ENCODE measurements at regions not wholly inside any gene's neighbourhood (a gene's known extent, or its start where the extent isn't known, plus 50 kb on each side); places are given as distances from the start of the nearest gene placed in this dataset.
"Not testable (repeated sequence)": the region's sequence is repeated elsewhere in the genome, so short reads cannot be mapped to it uniquely, and the experiment has no call there.

DNA sequence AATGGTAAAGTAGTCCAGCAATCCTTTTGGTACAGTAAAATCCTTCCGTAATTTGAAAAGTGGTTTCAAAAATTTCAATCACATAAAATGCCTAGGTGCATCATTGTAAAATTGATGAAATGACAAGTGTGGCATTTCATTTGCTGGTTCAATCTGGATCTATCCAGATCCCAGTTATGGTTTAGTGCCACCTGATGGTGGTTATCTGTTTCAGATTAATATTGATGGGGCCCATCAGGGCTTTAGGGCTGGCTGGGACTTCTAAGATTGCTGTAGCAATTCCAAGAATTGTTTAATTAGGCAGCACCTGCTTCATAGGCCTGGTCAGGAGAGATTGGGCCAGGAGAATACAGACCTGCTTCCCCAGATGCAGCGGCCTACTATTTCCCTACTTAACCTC lies 55.5 kb upstream of the PIK3C3 start:
- no peak for DNase-seq (ENCODE audit: low read depth)

DNA sequence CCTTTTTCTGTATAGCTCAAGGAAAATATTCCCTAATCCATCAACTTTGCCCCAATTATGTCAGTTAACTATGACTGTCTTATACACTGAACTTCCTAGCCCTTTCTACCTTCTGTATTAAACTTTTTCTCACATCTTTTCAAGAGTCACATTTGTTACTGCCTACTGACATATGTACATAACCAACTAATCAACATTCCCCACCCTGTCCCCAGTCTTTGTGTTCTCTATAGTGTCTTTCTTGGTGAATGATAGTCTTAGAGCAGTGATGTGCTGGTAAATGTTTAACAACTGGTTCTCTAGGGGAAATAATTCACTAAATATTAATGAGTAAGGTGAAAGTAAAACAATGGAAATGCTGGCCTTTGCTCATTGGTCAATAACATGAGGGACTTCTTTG lies 61.6 kb upstream of the PIK3C3 start:
- DNase-seq (ENCODE audit: low read depth): no peak

DNA sequence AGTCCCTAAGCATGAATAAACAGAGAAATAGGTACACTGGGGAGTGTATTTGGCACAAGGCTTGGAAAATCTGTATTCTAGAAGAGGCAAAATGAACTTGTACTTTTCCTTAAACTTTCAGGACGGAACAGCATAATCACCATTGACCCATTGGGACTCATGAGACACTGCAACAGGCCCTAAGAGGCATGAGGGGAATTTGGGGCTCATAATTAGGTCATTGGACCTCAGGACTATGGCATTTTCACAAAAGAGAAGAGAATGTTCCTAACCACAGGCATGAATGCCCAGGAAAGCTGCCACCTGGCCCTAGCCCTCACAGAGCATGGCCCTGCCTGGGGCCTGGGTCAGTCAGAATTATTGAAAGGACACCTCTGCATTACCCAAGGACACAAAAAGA lies 67.9 kb upstream of the PIK3C3 start:
- DNase-seq (ENCODE audit: low read depth): peak; percentile 12

DNA sequence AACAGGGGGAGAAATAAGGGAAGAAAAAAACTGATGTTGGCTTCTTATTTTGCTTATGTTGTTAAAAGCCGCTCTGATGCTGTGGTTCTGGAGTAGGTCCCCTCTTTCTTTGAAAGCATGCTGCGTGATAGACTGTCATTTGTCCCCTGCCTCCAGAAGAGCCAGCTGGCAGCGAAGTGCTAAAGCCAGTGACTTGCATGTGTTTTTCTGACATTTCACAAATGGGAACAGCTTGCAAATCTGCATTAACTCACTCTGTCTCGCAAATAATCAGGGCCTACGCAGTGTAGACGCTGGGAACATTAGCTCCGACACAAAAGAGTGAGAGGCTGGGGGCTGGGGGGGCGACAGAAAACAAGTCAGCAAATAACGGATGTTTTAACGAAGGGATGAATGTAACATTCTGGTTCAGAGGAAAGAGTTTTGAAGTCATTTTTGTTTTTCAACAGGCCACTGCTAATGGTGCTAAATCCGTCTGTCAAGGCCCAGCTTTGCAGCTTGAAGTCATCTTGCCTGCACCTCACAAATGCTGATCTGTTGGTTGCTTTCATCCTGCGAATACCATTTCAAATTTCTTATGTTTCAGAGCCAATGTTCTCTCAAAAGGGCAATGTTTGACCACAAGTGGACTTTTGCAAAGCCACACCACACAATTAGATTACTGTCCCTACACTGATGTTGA lies 68.8 kb upstream of the PIK3C3 start:
- no peak for DNase-seq (ENCODE audit: low read depth)

DNA sequence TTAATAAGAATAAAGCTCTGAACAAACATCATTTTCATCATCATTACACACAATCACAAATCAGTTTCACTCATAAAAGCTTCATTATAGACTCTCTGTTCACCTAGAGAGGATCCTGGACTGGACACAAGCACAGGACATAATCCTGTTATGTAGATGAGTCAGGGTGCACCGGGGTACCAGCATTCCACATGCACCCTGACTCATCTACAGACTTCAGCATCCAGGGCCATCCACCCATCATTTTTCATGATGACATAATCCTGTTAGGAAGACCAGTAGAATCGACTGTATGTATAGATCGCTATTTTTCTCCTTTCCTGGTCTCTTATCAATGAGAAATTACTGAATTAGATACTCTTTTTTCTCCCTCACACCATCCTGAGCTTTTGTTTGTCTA lies 73.7 kb upstream of the PIK3C3 start:
- no peak for DNase-seq (ENCODE audit: low read depth)

DNA sequence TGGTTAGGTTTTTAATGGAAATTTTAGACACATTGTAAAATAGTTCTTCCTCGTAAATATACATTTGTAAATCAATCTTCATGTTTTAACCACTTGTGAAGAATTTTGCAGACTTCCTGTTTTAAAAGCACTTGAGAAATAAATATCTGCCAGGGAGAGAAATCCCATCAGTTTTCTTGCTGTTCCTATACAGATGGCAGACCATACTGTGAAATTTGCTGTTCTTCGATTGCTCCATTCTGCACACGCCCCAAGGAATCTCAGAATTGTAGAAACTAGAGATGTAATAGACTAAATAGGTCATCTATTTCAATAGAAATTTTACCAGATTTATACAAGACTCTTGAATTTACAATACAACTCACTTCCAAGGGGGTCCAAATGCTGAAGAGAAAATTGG lies 75.8 kb upstream of the PIK3C3 start:
- no peak for DNase-seq (ENCODE audit: low read depth)

DNA sequence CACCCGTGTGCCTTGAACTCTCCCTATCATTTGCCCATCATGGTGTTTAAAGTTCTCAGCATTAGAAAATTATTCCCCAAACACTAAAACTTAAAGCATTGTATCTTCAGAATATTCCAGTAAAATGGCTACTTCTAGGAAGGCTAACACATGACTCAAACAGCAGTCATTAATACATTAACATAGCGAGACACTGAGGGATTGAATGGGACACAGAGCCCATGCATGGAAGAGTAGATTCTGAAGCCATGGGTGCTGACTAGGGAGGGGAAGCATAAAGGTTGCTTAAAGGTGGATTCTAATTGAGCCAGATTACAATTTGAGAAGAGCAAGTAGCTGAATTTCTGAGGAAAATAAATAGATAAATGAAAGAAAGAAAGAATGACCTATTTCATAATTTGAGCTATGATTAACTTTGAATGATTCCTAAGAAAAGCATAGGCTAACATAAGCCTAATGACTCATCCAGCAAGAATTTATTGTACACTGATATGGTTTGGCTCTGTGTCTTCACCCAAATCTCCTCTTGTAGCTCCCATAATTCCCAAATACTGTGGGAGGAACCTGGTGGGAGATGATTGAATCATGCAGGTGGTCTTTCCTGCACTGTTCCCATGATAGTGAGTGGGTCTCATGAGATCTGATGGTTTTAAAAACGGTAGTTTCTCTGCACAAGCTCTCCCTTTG lies 79.8 kb upstream of the PIK3C3 start:
- peak; percentile 14 for DNase-seq (ENCODE audit: low read depth)

DNA sequence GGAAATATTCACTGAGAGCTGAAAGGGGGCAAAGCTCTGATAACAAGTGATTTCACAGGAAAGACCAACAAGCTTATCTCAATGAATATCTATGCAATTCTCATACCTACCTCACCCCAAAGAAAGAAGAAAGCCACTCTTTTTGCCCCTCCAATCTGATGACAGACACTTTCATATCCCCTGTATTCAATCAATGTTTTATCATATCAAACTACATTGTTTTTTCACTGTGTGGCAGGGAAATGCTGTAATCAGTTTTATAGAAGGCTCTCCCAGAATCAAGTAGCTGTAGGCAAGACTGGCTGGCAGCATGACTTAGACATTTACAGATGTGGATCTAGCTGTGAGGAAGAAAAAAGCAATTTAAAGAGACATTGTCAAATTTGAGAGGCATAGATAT lies 81.3 kb upstream of the PIK3C3 start:
- DNase-seq (ENCODE audit: low read depth): no peak

DNA sequence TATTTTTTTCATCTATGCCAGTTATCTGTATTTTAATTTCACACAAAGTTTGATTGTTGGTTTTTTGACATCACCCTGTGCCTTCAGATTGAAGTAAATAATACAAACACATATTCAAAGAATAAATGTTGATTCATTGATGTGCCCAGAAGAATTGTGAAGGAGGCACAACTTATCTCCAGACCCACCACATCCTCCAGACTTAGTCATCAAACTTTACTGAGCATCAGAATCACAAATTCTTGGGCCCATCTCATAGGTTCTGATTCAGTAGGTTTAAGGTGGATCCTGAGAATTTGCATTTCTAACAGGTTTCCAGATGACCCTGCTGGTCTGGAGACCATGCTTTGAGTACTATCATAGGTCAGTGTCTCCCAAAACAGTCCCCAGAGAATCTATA lies 82.8 kb upstream of the PIK3C3 start:
- DNase-seq (ENCODE audit: low read depth): no peak

DNA sequence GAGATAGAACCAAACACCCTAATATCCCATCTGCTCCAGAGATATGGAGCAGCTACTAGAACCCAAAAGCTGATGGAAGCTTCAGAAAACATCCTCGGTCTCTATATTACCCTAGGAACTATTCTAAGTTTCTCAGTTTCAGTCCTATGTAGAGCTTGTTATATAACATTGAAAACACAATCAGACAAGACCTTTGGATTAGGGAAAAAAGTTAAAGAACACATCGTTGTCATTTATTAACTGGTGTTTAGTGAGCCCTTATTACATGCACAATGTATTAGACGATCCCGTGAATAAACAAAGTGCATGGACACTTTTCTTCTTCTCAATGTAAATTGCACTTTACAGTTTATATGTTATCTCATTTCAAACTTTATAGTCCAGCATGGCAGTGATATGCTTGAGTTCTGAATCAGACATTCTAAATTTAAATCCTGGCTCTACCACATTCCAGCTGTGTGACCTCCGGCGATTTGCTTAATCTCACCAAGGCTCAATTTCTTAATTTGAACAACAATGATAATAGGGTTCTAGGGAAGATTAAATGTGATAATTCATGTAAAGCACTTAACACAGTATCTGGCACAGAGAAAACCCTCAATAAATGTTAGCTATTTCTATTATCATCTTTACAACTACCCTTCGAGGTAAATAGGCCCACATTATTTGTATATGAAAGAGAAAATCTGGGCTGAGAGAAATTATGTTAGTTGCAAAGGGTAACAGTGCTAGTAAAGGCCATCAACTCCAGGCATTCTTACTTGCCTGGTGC lies 83.6 kb upstream of the PIK3C3 start:
- DNase-seq (ENCODE audit: low read depth): no peak

DNA sequence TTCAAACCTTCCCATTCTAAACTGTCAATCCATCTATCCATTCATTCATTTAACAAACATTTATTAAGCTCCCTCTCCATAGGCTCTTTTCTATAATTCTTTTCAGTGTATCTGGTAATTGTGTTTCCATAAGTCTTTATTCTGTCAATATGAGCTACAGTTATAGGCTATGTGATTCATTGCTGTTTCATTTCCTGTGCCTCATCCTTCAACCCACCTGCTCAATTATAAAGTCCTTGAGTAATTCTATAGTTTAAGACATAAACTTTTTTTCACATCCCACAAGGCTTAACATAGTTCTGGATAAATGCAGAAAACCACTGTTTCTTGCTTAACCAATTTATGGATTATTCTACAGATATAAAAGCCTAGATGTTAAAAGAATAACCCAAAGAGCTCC lies 84.2 kb upstream of the PIK3C3 start:
- no peak for DNase-seq (ENCODE audit: low read depth)

DNA sequence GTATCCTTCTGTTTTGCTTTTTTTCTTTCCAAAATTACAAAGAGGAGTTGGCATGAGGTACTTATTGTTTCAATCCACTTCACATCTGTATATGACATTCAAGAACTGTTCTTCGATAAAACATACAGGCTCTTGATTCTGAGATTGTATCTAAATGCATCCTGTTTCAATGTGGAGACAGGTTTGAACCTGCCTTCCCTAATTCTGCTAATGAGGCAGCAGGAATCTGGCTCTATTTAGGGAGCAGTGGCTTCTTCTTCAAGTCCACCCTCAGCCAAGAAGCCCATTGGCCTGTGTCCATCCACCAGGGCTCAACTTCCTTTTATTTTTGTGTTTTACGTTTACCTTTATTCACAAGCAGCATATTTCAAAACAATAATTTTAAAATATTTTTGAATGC lies 84.8 kb upstream of the PIK3C3 start:
- no peak for DNase-seq (ENCODE audit: low read depth)

DNA sequence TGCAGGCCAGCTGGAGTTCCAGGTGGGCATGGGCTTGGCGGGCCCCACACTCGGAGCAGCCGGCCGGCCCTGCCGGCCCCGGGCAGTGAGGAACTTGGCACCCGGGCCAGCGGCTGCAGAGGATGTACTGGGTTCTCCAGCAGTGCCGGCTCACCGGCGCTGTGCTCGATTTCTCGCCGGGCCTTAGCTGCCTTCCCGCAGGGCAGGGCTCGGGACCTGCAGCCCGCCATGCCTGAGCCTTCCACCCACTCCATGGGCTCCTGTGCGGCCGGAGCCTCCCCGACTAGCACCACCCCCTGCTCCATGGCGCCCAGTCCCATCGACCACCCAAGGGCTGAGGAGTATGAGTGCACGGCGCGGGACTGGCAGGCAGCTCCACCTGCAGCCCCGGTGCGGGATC lies 89.2 kb upstream of the PIK3C3 start:
- not testable (repeated sequence) for DNase-seq (ENCODE audit: low read depth)

DNA sequence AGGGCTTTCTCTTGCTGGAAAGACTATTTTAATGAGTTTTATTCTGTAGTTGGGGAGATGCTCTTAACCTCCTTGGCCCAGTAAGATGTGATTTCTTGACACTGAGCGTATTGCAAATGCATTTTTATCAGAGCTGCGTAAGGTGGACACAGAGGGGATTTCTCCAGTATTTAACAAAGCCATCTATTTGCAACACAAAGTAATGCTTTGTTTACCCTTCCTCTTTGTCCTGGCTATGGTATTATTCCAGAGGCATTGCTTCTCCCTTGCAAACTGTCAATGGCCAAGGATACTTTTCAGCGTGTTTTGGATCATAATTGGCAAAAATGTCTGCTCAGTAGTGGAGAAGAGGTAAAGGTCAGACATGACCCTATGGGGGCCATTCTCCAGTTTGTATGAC lies 90.8 kb upstream of the PIK3C3 start:
- DNase-seq (ENCODE audit: low read depth): no peak

DNA sequence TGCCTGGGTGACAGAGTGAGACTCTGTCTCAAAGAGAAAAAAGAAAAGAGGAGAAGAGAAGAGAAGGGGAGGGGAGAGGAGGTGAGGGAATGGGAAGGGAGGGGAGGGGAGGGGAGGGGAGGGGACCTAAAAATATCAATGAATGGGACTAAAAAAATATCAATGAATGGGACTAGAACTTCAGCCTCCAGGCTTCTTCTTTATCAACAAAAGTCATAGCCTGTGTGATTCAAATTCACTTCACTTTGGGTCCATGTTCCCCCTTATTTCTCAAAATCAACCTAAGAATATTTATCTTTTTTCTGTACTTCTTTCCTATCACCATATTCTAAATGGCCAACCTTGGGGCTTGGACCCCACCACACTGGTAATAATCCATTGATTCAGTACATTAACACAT lies 92.1 kb upstream of the PIK3C3 start:
- no peak for DNase-seq (ENCODE audit: low read depth)

DNA sequence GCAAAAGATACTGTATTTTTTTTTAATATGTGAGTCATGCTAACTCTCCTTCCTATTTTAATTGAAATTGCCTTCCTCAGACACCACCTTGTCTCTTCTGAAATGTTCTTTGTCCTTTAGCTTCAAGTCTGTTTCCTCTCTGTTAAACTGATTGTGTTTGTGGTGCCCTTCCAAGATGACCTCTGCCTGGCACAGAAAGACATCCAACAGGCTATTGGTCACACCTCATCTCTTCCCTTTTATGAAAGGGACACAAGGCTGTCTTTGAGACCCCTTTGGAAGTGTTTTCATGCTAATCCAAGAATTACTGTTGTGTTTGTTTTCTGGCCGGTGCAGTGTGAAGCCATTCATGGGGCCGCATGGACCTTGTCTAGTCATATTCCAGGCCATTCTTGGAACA lies 94.0 kb upstream of the PIK3C3 start:
- no peak for DNase-seq (ENCODE audit: low read depth)

DNA sequence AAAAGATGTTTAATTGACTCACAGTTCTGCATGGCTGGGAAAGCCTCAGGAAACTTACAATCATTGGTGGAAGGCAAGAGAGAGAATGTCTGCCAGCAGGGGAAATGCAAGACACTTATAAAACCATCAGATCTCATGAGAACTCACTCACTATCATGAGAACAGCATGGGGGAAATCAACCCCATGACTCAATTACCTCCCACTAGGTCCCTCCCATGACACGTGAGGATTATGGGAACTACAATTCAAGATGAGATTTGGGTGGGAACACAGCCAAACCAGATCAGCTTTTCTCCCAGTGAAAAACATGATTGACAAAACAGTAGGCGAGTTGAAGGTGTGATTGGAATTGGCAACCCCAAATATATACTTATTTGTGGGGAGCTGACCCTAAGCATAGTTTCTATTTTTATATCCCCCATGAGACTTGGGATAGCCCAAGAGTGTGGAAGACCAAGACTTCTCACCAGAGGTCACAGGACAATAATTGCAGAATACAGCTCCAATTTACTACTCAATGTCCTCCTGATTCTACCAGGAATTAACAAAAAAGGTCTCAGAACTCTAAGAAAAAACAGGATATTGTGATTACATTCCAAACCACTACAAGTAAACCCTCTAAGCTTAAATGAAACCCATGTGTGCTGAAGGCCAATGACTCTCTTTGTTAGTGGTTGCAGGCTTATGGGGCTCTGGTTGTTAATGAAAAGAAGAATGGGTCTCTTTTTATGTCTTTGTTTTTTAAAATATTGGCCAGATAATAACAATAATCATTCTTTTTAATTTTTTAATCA lies 96.1 kb upstream of the PIK3C3 start:
- peak; percentile 1 for DNase-seq (ENCODE audit: low read depth)

DNA sequence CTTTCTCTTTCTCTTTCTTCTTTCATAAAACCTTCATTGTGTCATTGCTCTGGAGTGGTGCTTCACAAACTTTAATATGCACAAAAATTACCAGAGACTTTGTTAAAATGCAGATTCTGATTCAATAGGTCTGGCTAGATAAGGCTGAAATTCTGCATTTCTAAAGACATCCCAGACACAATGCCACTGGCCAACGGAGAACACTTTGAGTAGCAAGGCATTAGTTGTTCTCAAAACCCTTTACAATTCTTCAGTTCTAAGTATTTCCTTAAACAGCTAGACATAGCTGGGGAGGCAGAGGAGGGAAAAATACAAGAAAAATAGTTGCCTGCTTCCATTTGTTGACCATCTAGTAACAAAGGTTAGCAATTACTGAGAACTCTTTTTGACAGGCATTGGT lies 101.8 kb upstream of the PIK3C3 start:
- DNase-seq (ENCODE audit: low read depth): no peak

DNA sequence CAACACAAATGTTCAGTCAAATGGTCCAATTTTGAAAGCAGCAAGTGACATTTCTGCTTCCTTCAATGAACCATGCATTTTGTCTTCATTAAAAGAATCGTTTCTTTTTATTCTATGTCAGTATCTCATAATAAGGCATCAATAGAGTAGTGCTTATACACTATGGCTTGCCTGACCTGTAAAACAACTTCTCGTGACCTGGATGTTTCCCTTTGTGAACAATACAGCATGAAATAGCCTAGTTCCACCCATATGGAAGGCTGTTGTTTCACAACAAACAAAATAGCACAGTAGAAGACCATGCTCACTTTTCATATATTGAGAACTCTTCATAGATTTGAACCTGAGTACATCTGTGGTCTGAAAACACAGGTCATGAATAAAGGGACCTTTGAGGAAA lies 104.3 kb upstream of the PIK3C3 start:
- DNase-seq (ENCODE audit: low read depth): no peak

DNA sequence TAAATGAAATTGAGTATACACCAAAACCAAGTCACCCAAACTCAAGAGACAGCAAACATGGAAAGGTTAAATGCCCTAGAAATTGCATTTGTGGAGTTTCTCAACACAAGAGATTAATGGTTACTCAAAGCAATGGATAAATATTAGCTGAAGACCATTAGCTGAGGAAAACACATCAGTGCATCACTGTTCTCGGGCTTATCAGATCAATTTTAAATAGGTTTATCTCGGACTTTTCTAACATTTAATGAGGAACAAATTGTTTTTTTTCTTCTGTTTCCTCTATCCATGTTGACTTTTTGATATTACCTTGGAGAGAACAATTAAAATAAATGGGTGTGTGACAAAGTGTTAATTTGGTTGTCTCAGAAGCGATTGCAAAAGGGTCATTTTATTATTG lies 105.4 kb upstream of the PIK3C3 start:
- DNase-seq (ENCODE audit: low read depth): no peak

DNA sequence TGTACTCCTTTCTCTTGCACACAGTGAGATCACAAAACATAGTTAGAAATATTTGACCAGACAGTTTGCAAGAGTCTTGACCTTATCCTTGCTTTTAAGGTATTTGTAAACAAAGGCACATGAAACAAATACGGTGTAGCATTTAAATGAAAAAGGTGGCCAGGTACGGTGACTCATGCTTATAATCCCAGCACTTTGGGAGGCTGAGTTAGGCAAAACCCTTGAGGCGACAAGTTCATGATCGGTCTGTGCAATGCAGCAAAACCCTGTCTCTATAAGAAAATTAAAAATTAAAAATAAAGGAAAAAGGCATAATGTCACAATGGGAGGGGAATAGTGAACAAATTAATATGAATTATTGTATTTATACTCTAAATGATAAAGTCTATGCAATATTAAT lies 109.5 kb upstream of the PIK3C3 start:
- no peak for DNase-seq (ENCODE audit: low read depth)

DNA sequence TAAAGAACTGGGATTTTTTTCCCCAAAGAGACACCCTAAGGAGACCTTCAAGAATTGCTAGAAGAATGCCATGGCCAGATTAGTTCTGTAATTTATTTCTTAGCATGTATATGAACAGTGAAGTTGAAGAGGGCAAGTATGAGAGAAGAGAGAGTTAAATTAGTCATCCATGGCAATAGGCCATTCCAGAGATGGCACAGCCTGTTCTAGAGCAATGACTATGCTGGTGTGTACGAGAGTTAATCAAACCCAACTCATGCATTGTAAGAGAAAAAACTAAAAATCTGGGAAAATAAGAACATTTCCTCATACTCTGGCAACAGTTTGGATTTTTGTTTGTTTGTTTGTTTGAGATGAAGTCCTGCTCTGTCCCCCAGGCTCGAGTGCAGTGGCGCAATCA lies 112.1 kb upstream of the PIK3C3 start:
- DNase-seq (ENCODE audit: low read depth): peak; percentile 35

Data from fibroblast of gingiva (primary cell).